ENCODE measurements at regions not wholly inside any gene's neighbourhood (a gene's known extent, or its start where the extent isn't known, plus 50 kb on each side); places are given as distances from the start of the nearest gene placed in this dataset.
"Not testable (repeated sequence)": the region's sequence is repeated elsewhere in the genome, so short reads cannot be mapped to it uniquely, and the experiment has no call there.

GRCh38 chrX:150262456-150262855 lies 100.7 kb upstream of the MAMLD1 start:
- WGBS, 2 donors: 73 to 77% methylated on average over 3 of the region's 3 CpGs
- TF ChIP-seq EP300 (IDR thresholded peaks at IDR 0.05) (no peak), POLR2A (IDR thresholded peaks at IDR 0.05) (no peak), CTCF (IDR thresholded peaks at IDR 0.05) (no peak), POLR2AphosphoS5 (IDR thresholded peaks at IDR 0.05) (no peak)
- no peaks in the 10 kb centered on the region for H3K9me3 ChIP-seq
- H3K36me3 ChIP-seq: no peaks in the 10 kb centered on the region
- intact Hi-C loops (cut with DNase I): no loop called here
- H3K27me3 ChIP-seq: no peaks in the 10 kb centered on the region
- H3K27ac ChIP-seq: no peak overlapping the region
- no peaks in the 10 kb centered on the region for H3K4me1 ChIP-seq
- no peak for DNase-seq
- no peak overlapping the region for H3K4me3 ChIP-seq

- Histone ChIP-seq H3K9me3 (no peaks in the 10 kb centered on the region), H3K4me1 (no peaks in the 10 kb centered on the region), H3K36me3 (no peaks in the 10 kb centered on the region), H3K4me3 (no peak overlapping the region), H3K27ac (no peak overlapping the region), H3K27me3 (no peaks in the 10 kb centered on the region)
- TF ChIP-seq POLR2A (IDR thresholded peaks at IDR 0.05): no peak
- no peak for TF ChIP-seq POLR2AphosphoS5 (IDR thresholded peaks at IDR 0.05)
- no peak for TF ChIP-seq EP300 (IDR thresholded peaks at IDR 0.05)
- no peak for TF ChIP-seq CTCF (IDR thresholded peaks at IDR 0.05)
- no peak for DNase-seq
- 24 to 35% methylated on average over 2 of the region's 2 CpGs for WGBS, 2 donors
- intact Hi-C loops (cut with DNase I): no loop called here
Observed at GRCh38 chrX:150268839-150269355, 94.2 kb upstream of the MAMLD1 start.

- no peak overlapping the region for H3K27ac ChIP-seq
- no peaks in the 10 kb centered on the region for H3K36me3 ChIP-seq
- no peak overlapping the region for H3K4me3 ChIP-seq
- no peaks in the 10 kb centered on the region for H3K27me3 ChIP-seq
- H3K9me3 ChIP-seq: no peaks in the 10 kb centered on the region
- TF ChIP-seq POLR2AphosphoS5 (IDR thresholded peaks at IDR 0.05) (no peak), CTCF (IDR thresholded peaks at IDR 0.05) (no peak), EP300 (IDR thresholded peaks at IDR 0.05) (no peak), POLR2A (IDR thresholded peaks at IDR 0.05) (no peak)
- no peak for DNase-seq
- intact Hi-C loops (cut with DNase I): no loop called here
- no peaks in the 10 kb centered on the region for H3K4me1 ChIP-seq
- 19 to 62% methylated on average over 10 of the region's 10 CpGs for WGBS, 2 donors
Observed at GRCh38 chrX:150269605-150270254, 93.4 kb upstream of the MAMLD1 start.

- H3K27me3 ChIP-seq: no peaks in the 10 kb centered on the region
- no peak overlapping the region for H3K27ac ChIP-seq
- H3K4me3 ChIP-seq: no peak overlapping the region
- TF ChIP-seq EP300 (IDR thresholded peaks at IDR 0.05) (no peak), POLR2A (IDR thresholded peaks at IDR 0.05) (no peak), POLR2AphosphoS5 (IDR thresholded peaks at IDR 0.05) (no peak), CTCF (IDR thresholded peaks at IDR 0.05) (no peak)
- DNase-seq: no peak
- intact Hi-C loops (cut with DNase I): no loop called here
- no peaks in the 10 kb centered on the region for H3K9me3 ChIP-seq
- no peaks in the 10 kb centered on the region for H3K36me3 ChIP-seq
- 43 to 77% methylated on average over 3 of the region's 3 CpGs for WGBS, 2 donors
- H3K4me1 ChIP-seq: no peaks in the 10 kb centered on the region
Observed at GRCh38 chrX:150270622-150271021, 92.5 kb upstream of the MAMLD1 start.

- DNase-seq; H3K4me1 ChIP-seq; intact Hi-C loops (cut with DNase I); H3K27ac ChIP-seq; H3K27me3 ChIP-seq; H3K9me3 ChIP-seq; H3K4me3 ChIP-seq; H3K36me3 ChIP-seq: not testable (repeated sequence)
- WGBS, 2 donors: 67 to 84% methylated on average over 4 of the region's 4 CpGs
Observed at GRCh38 chrX:150273575-150274294, 89.4 kb upstream of the MAMLD1 start.
